ENCODE measurements at regions not wholly inside any gene's neighbourhood (a gene's known extent, or its start where the extent isn't known, plus 50 kb on each side); places are given as distances from the start of the nearest gene placed in this dataset.

DNA sequence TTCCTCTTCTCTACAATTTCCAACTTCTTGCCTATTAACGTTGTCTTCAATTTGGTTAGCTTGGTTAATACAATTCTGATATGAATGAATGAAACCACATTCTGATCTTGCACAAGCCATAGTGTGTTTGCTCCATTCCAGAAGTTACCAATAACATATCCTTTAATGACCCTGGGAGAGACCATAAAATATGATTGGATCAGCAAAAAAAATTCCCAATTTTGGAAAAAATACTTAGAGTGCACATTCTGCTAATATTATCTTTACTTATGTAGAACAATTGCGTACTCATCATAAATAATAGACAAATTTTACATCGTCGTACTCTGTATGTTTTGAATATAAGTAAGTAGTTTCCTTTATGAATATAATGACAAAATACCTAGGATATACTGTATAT is 117.2 kb downstream of the SLITRK5 start:
- DNase-seq (ENCODE audit: low spot score), result no peak
- TF ChIP-seq, protein P1, sequence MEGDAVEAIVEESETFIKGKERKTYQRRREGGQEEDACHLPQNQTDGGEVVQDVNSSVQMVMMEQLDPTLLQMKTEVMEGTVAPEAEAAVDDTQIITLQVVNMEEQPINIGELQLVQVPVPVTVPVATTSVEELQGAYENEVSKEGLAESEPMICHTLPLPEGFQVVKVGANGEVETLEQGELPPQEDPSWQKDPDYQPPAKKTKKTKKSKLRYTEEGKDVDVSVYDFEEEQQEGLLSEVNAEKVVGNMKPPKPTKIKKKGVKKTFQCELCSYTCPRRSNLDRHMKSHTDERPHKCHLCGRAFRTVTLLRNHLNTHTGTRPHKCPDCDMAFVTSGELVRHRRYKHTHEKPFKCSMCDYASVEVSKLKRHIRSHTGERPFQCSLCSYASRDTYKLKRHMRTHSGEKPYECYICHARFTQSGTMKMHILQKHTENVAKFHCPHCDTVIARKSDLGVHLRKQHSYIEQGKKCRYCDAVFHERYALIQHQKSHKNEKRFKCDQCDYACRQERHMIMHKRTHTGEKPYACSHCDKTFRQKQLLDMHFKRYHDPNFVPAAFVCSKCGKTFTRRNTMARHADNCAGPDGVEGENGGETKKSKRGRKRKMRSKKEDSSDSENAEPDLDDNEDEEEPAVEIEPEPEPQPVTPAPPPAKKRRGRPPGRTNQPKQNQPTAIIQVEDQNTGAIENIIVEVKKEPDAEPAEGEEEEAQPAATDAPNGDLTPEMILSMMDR (IDR thresholded peaks at IDR 0.05; ENCODE audit: extremely low read depth, missing control alignments), result no peak

DNA sequence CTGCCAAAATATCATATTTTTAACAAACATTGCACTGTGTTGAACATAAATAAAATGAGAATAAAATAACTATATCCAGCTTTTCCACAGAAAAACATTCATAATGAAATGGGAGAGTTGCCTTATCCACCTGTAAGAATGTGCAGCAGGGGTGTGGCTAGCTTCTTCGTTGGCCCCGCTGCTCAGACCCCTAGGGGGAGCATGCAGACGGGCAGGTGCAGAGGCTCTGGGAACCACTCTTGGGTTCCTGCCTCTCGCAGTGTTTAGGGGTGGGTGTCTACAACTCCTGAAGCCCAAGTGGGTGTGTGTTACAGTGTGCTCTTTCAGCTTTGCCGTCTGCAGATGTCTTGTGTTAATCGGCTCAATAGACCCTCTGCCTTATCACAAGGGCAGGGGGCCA is 121.7 kb downstream of the SLITRK5 start:
- DNase-seq (ENCODE audit: low spot score), result no peak
- TF ChIP-seq, protein P1 (IDR thresholded peaks at IDR 0.05; ENCODE audit: extremely low read depth, missing control alignments), result no peak

DNA sequence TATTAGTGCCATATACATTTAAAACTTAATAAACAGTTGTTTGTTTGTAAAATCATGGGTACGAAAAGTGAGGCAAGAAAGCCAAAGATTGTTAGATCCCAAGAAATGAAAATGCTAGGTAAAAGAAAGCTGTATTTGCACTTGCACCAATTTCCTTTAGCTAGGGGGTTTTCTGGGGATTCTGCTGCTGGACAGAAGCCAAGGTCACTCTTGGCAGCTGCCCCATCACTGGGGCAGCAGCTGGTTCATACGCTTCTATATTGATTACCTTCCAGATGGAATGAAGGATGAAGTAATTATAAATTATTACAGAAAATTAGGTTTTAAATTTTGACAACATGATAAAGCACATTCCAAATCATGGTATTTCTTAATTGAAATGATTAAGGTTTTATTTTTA is 127.4 kb downstream of the SLITRK5 start:
- DNase-seq (ENCODE audit: low spot score), result no peak
- TF ChIP-seq, protein P1 (IDR thresholded peaks at IDR 0.05; ENCODE audit: extremely low read depth, missing control alignments), result no peak

DNA sequence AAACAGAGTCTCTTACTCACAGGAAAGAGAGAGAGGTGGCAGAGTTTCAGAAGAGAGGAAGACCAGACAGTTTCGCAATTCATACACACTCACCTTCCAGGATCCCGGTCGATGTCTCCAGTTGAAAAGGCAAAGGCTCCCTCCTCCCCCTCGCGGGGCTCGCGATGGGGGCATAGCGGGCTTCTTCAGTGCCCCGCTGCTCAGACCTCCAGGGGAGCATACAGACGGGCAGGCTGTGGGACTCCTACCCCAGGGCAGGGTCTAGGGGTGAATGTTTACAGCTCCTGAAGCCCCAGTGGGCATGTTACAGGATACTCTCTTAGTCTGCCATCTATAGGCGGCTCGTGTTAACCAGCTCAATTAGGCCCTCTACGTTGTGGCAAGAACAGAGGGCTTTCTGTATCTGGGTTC is 139.2 kb downstream of the SLITRK5 start:
- TF ChIP-seq, protein P1 (IDR thresholded peaks at IDR 0.05; ENCODE audit: extremely low read depth, missing control alignments), result no peak

DNA sequence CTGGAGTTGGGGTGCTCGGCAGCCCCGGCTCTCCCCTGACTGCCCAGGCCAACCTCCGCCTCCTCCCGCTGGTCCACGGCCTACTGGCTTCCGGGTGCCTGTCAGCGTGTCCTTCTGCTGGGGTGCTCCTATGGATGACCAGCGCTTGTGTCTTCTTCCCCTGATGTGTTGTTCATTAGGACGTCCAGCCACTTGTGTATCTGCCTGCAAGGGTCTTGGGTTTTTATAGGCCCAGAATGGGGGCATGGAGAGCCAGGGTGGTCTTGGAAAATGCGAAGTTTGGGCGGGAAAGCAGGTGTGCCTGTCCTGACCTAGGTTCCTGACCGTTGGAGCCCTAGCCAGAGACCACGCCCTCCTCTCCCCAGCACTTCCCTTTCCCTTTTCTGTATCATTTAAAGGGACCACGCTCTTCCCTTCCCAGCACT is 139.8 kb downstream of the SLITRK5 start:
- TF ChIP-seq, protein P1 (IDR thresholded peaks at IDR 0.05; ENCODE audit: extremely low read depth, missing control alignments), result no peak
- no peak for DNase-seq (ENCODE audit: low spot score)

More for the DNA sequence above, 139.2 kb downstream of the SLITRK5 start:
- no peak for DNase-seq (ENCODE audit: low spot score)

DNA sequence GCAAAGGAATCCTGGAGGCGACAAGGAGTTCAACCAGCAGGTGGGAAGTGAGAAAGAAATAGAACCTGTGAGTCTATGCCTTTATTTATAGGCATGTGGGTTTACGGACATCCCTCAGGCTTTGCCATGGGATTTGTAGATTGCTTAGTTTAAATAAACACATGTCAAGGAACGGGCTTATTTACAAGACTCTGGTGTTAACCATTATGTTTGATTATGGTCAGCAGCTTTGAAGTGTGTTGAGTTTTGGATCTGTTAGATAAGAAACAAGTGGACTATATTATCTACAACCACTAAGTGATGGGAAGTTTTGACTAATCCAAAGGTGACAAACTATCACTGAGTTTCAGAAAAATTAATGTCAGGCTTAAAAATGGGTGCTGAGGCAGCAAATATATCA is 143.2 kb downstream of the SLITRK5 start:
- DNase-seq (ENCODE audit: low spot score), result no peak
- TF ChIP-seq, protein P1 (IDR thresholded peaks at IDR 0.05; ENCODE audit: extremely low read depth, missing control alignments), result no peak

DNA sequence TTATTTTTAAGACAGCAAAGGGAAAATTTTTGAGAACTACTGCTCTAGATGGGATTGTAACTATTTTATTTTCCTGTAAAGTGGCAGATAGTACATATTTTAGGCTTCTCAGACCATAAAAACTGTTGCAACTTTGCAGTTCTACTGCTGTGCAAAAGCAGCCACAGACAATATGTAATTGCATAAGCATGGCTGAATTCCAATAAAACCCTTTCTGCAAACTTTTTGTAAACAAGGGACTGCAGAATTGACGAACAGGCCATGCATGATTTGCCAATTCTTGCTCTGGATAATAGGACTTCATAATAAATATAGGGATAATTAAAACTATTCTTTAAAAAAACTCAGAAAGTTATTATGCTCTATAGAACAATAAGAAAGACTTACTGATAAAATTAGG is 149.1 kb downstream of the SLITRK5 start:
- TF ChIP-seq, protein P1 (IDR thresholded peaks at IDR 0.05; ENCODE audit: extremely low read depth, missing control alignments), result no peak
- no peak for DNase-seq (ENCODE audit: low spot score)
